ENCODE measurements at regions not wholly inside any gene's neighbourhood (a gene's known extent, or its start where the extent isn't known, plus 50 kb on each side); places are given as distances from the start of the nearest gene placed in this dataset.

- peak overlapping the region; percentile 78 for H2AFZ ChIP-seq (ENCODE audit: low read length)
- H3K9me3 ChIP-seq (ENCODE audit: insufficient read depth, low read depth, low read length), result no peaks in the 10 kb centered on the region
- H3K4me3 ChIP-seq (ENCODE audit: low read length, poor library complexity, severe bottlenecking), result no peak overlapping the region
- H3K4me1 ChIP-seq (ENCODE audit: insufficient read depth, low read length, poor library complexity, severe bottlenecking), result no peaks in the 10 kb centered on the region
- H3K9ac ChIP-seq (ENCODE audit: low read depth, low read length, poor library complexity, severe bottlenecking), result no peak overlapping the region
- H3K4me2 ChIP-seq (ENCODE audit: low read depth, low read length, poor library complexity, severe bottlenecking), result peak overlapping the region; percentile 54
- no peak for TF ChIP-seq EZH2phosphoT487 (IDR thresholded peaks at IDR 0.05; ENCODE audit: borderline replicate concordance)
- TF ChIP-seq, protein P1, sequence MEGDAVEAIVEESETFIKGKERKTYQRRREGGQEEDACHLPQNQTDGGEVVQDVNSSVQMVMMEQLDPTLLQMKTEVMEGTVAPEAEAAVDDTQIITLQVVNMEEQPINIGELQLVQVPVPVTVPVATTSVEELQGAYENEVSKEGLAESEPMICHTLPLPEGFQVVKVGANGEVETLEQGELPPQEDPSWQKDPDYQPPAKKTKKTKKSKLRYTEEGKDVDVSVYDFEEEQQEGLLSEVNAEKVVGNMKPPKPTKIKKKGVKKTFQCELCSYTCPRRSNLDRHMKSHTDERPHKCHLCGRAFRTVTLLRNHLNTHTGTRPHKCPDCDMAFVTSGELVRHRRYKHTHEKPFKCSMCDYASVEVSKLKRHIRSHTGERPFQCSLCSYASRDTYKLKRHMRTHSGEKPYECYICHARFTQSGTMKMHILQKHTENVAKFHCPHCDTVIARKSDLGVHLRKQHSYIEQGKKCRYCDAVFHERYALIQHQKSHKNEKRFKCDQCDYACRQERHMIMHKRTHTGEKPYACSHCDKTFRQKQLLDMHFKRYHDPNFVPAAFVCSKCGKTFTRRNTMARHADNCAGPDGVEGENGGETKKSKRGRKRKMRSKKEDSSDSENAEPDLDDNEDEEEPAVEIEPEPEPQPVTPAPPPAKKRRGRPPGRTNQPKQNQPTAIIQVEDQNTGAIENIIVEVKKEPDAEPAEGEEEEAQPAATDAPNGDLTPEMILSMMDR (conservative IDR thresholded peaks at IDR 0.05; ENCODE audit: low read length), result peak; percentile 93
- H3K9me2 ChIP-seq (replicated peaks; ENCODE audit: low read depth, low read length), result no peaks in the 10 kb centered on the region
- H3K36me3 ChIP-seq (ENCODE audit: insufficient read depth, low read length), result no peaks in the 10 kb centered on the region
- no peaks in the 10 kb centered on the region for H3F3A ChIP-seq (ENCODE audit: low read depth)
- H3K79me2 ChIP-seq (ENCODE audit: insufficient read depth, low read length), result no peaks in the 10 kb centered on the region
- no peaks in the 10 kb centered on the region for H4K20me1 ChIP-seq (ENCODE audit: insufficient read depth, low read length, poor library complexity, severe bottlenecking)
- no peaks in the 10 kb centered on the region for H3K27me3 ChIP-seq (ENCODE audit: insufficient read depth, low read length, poor library complexity, severe bottlenecking)
These were observed 52.4 kb upstream of the CAPRIN2 start for GRCh38 chr12:30806989-30807694.

- Histone ChIP-seq H3K9ac (ENCODE audit: low read depth, low read length, poor library complexity, severe bottlenecking) (no peak overlapping the region), H4K20me1 (ENCODE audit: insufficient read depth, low read length, poor library complexity, severe bottlenecking) (no peaks in the 10 kb centered on the region), H3F3A (ENCODE audit: low read depth) (no peaks in the 10 kb centered on the region), H3K9me2 (replicated peaks; ENCODE audit: low read depth, low read length) (no peaks in the 10 kb centered on the region), H3K9me3 (ENCODE audit: insufficient read depth, low read depth, low read length) (no peaks in the 10 kb centered on the region), H3K4me3 (ENCODE audit: low read length, poor library complexity, severe bottlenecking) (no peak overlapping the region), H3K4me1 (ENCODE audit: insufficient read depth, low read length, poor library complexity, severe bottlenecking) (no peaks in the 10 kb centered on the region), H2AFZ (ENCODE audit: low read length) (no peak overlapping the region), H3K27me3 (ENCODE audit: insufficient read depth, low read length, poor library complexity, severe bottlenecking) (no peaks in the 10 kb centered on the region), H3K36me3 (ENCODE audit: insufficient read depth, low read length) (no peaks in the 10 kb centered on the region), H3K4me2 (ENCODE audit: low read depth, low read length, poor library complexity, severe bottlenecking) (no peak overlapping the region), H3K79me2 (ENCODE audit: insufficient read depth, low read length) (no peaks in the 10 kb centered on the region)
- TF ChIP-seq, protein P1 (conservative IDR thresholded peaks at IDR 0.05; ENCODE audit: low read length), result no peak
- no peak for TF ChIP-seq EZH2phosphoT487 (IDR thresholded peaks at IDR 0.05; ENCODE audit: borderline replicate concordance)
These were observed 51.2 kb upstream of the CAPRIN2 start for GRCh38 chr12:30805959-30806358.
